GM18517 (cell line): ENCODE measurements at regions not wholly inside any gene's neighbourhood (a gene's known extent, or its start where the extent isn't known, plus 50 kb on each side); places are given as distances from the start of the nearest gene placed in this dataset.
"Not testable (repeated sequence)": the region's sequence is repeated elsewhere in the genome, so short reads cannot be mapped to it uniquely, and the experiment has no call there.

Experiments
- ATAC-seq: cut with Tn5 transposase; IDR thresholded peaks from one replicate; pipeline ENCODE4 v1.9.1; 2021; ENCODE audit warnings: mild to moderate bottlenecking, moderate library complexity; ENCODE audit not compliant: unreplicated experiment

GRCh38 chr11:79672786-79673185, 232.0 kb upstream of the TENM4 start:
- no peak for ATAC-seq

- no peak for ATAC-seq
Measured at GRCh38 chr11:79671401-79671800, 230.6 kb upstream of the TENM4 start.

- no peak for ATAC-seq
Measured at GRCh38 chr11:79670882-79671281, 230.1 kb upstream of the TENM4 start.

- no peak for ATAC-seq
Measured at GRCh38 chr11:79668575-79668974, 227.7 kb upstream of the TENM4 start.

- no peak for ATAC-seq
Measured at GRCh38 chr11:79667380-79667779, 226.6 kb upstream of the TENM4 start.

GRCh38 chr11:79663017-79663416, 222.2 kb upstream of the TENM4 start:
- no peak for ATAC-seq

- ATAC-seq: no peak
Measured at GRCh38 chr11:79661373-79661772, 220.5 kb upstream of the TENM4 start.

GRCh38 chr11:79648766-79649520, 208.1 kb upstream of the TENM4 start:
- ATAC-seq: no peak

- ATAC-seq: no peak
Measured at GRCh38 chr11:79637219-79637618, 196.4 kb upstream of the TENM4 start.

GRCh38 chr11:79634905-79635304, 194.1 kb upstream of the TENM4 start:
- no peak for ATAC-seq

GRCh38 chr11:79627281-79627680, 186.5 kb upstream of the TENM4 start:
- ATAC-seq: no peak

- ATAC-seq: no peak
Measured at GRCh38 chr11:79626135-79627075, 185.6 kb upstream of the TENM4 start.

GRCh38 chr11:79623375-79623774, 182.5 kb upstream of the TENM4 start:
- no peak for ATAC-seq

- ATAC-seq: no peak
Measured at GRCh38 chr11:79617561-79617960, 176.7 kb upstream of the TENM4 start.

- no peak for ATAC-seq
Measured at GRCh38 chr11:79616392-79616851, 175.6 kb upstream of the TENM4 start.

GRCh38 chr11:79615425-79615824, 174.6 kb upstream of the TENM4 start:
- ATAC-seq: no peak

GRCh38 chr11:79610678-79611077, 169.8 kb upstream of the TENM4 start:
- no peak for ATAC-seq

GRCh38 chr11:79610139-79610538, 169.3 kb upstream of the TENM4 start:
- no peak for ATAC-seq

GRCh38 chr11:79609511-79609910, 168.7 kb upstream of the TENM4 start:
- no peak for ATAC-seq

- ATAC-seq: not testable (repeated sequence)
Measured at GRCh38 chr11:79606461-79606860, 165.6 kb upstream of the TENM4 start.

GRCh38 chr11:79600711-79601110, 159.9 kb upstream of the TENM4 start:
- no peak for ATAC-seq

- no peak for ATAC-seq
Measured at GRCh38 chr11:79594834-79595233, 154.0 kb upstream of the TENM4 start.
